GM23248 (cell line): ENCODE measurements at regions not wholly inside any gene's neighbourhood (a gene's known extent, or its start where the extent isn't known, plus 50 kb on each side); places are given as distances from the start of the nearest gene placed in this dataset.

Experiments used
- DNase-seq: peaks from one replicate; pipeline ENCODE4 v3.0.0-alpha.2; 2015
- H2AFZ ChIP-seq: fragments of 200-600 bp; sonication (generic); 2 replicates; pipeline ENCODE4 v1.6.1; 2016; ENCODE audit warnings: antibody characterized with exemption
- H3F3A ChIP-seq: fragments of 200-600 bp; sonication (generic); 2 replicates; pipeline ENCODE4 v1.6.1; 2016; ENCODE audit warnings: mild to moderate bottlenecking, antibody characterized with exemption, mixed run types; ENCODE audit not compliant: insufficient read depth
- H3K27ac ChIP-seq: fragments of 200-600 bp; sonication (generic); 2 replicates; pipeline ENCODE4 v1.5.1; 2016; ENCODE audit warnings: mild to moderate bottlenecking
- H3K27me3 ChIP-seq: fragments of 200-600 bp; sonication (generic); replicated peaks from 2 replicates; pipeline ENCODE4 v1.6.1; 2016; ENCODE audit warnings: mild to moderate bottlenecking; ENCODE audit not compliant: insufficient read depth
- H3K36me3 ChIP-seq: fragments of 200-600 bp; sonication (generic); 2 replicates; pipeline ENCODE4 v1.6.1; 2016; ENCODE audit warnings: low read depth, mild to moderate bottlenecking
- H3K4me1 ChIP-seq: fragments of 200-600 bp; sonication (generic); 2 replicates; pipeline ENCODE4 v1.6.1; 2016; ENCODE audit warnings: mild to moderate bottlenecking; ENCODE audit not compliant: insufficient read depth
- H3K4me2 ChIP-seq: fragments of 200-600 bp; sonication (generic); one replicate; pipeline ENCODE4 v1.6.1; 2016; ENCODE audit warnings: mild to moderate bottlenecking; ENCODE audit not compliant: unreplicated experiment
- H3K4me3 ChIP-seq: fragments of 200-600 bp; sonication (generic); 2 replicates; pipeline ENCODE4 v1.5.1; 2016; ENCODE audit warnings: mild to moderate bottlenecking
- H3K79me2 ChIP-seq: fragments of 200-600 bp; sonication (generic); 2 replicates; pipeline ENCODE4 v1.6.1; 2016; ENCODE audit warnings: mild to moderate bottlenecking; ENCODE audit not compliant: insufficient read depth
- H3K9ac ChIP-seq: fragments of 200-600 bp; sonication (generic); 2 replicates; pipeline ENCODE4 v1.6.1; 2016; ENCODE audit warnings: mild to moderate bottlenecking
- H3K9me2 ChIP-seq: fragments of 200-600 bp; sonication (generic); 2 replicates; pipeline ENCODE4 v1.6.1; 2016; ENCODE audit warnings: mixed run types, mild to moderate bottlenecking, moderate library complexity; ENCODE audit not compliant: insufficient read depth
- H3K9me3 ChIP-seq: fragments of 200-600 bp; sonication (generic); one replicate; pipeline ENCODE4 v1.6.1; 2017; ENCODE audit warnings: low read depth
- H4K20me1 ChIP-seq: fragments of 200-600 bp; sonication (generic); 2 replicates; pipeline ENCODE4 v1.6.0; 2016; ENCODE audit not compliant: insufficient read depth
- EZH2 ChIP-seq: fragments of 200-600 bp; sonication (generic); IDR thresholded peaks from 2 replicates; pipeline ENCODE4 v1.6.1; 2018; ENCODE audit warnings: antibody characterized with exemption, mild to moderate bottlenecking; ENCODE audit not compliant: insufficient read depth, poor library complexity, severe bottlenecking
- EZH2phosphoT487 ChIP-seq: fragments of 200-600 bp; sonication (generic); IDR thresholded peaks from 2 replicates; pipeline ENCODE4 v1.6.1; 2018; ENCODE audit warnings: antibody characterized with exemption, moderate library complexity, mild to moderate bottlenecking, low read depth; ENCODE audit not compliant: insufficient read depth
- WGBS, 2 experiments: methylation state at CpG; one replicate each; pipeline ENCODE4 v1.1.6; 2015 to 2017; ENCODE audit warnings: low lambda C conversion rate in 2 of 2, low coverage in 1 of 2; ENCODE audit errors: missing lambda C conversion rate in 2 of 2; 5-methylcytosine and 5-hydroxymethylcytosine counted together
- in situ Hi-C: fragments of 300-500 bp; cut with MboI; formaldehyde crosslinking; loops from 2 replicates; pipeline ENCODE4 v1.15.0; 2020

- no peaks in the 10 kb centered on the region for H3K9me3 ChIP-seq
- no peak overlapping the region for H3K4me3 ChIP-seq
- H3K27me3 ChIP-seq: no peaks in the 10 kb centered on the region
- no peak overlapping the region for H3K27ac ChIP-seq
- no peak overlapping the region for H2AFZ ChIP-seq
- H3K36me3 ChIP-seq: no peaks in the 10 kb centered on the region
- H3K4me1 ChIP-seq: no peaks in the 10 kb centered on the region
- 17 to 18% methylated on average over 9 of the region's 9 CpGs for WGBS, 2 experiments
- DNase-seq: no peak
- in situ Hi-C loops: no loop called here
- H3K9me2 ChIP-seq: no peaks in the 10 kb centered on the region
- no peaks in the 10 kb centered on the region for H4K20me1 ChIP-seq
- TF ChIP-seq EZH2phosphoT487: no peak
- TF ChIP-seq EZH2: no peak
- no peak overlapping the region for H3K4me2 ChIP-seq
- H3K9ac ChIP-seq: no peak overlapping the region
- no peaks in the 10 kb centered on the region for H3K79me2 ChIP-seq
- no peaks in the 10 kb centered on the region for H3F3A ChIP-seq
Observed at GRCh38 chr17:12507026-12507595, 158.6 kb upstream of the MYOCD start.

DNA sequence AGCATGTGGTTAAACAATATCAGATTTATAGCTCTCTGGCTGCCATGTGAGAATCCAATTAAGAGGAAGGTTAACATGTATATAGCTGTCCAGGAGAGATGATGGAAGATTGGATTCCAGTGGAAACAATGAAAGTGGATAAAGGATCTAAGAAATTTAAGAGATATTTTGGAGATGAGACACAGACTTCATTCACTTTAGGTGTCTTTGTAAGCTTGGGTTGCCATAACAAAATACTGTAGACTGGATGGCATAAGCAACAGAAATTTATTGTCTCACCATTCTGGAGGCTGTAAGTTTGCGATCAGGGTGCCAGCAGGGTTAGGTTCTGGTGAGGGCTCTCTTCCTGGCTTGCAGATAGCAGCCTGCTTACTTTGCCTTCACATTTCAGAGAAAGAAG is 155.9 kb upstream of the MYOCD start:
- in situ Hi-C loops: no loop called here
- Histone ChIP-seq H3K9me2 (no peaks in the 10 kb centered on the region), H3K9ac (no peak overlapping the region), H3K4me3 (no peak overlapping the region), H3K4me2 (no peak overlapping the region), H3K36me3 (no peaks in the 10 kb centered on the region), H3F3A (no peaks in the 10 kb centered on the region), H4K20me1 (no peaks in the 10 kb centered on the region), H3K27ac (no peak overlapping the region), H3K9me3 (no peaks in the 10 kb centered on the region), H2AFZ (no peak overlapping the region), H3K27me3 (no peaks in the 10 kb centered on the region), H3K79me2 (no peaks in the 10 kb centered on the region), H3K4me1 (no peaks in the 10 kb centered on the region)
- DNase-seq: no peak
- 4 to 8% methylated on average over 1 of the region's 1 CpG for WGBS, 2 experiments
- no peak for TF ChIP-seq EZH2phosphoT487
- TF ChIP-seq EZH2: no peak

- Histone ChIP-seq H3K27me3 (no peaks in the 10 kb centered on the region), H3K4me2 (no peak overlapping the region), H3K79me2 (no peaks in the 10 kb centered on the region), H3F3A (no peaks in the 10 kb centered on the region), H4K20me1 (no peaks in the 10 kb centered on the region), H3K4me3 (no peak overlapping the region), H3K9ac (no peak overlapping the region), H3K27ac (no peak overlapping the region), H3K4me1 (no peaks in the 10 kb centered on the region), H3K36me3 (no peaks in the 10 kb centered on the region), H3K9me2 (no peaks in the 10 kb centered on the region), H3K9me3 (no peaks in the 10 kb centered on the region), H2AFZ (no peak overlapping the region)
- DNase-seq: peak; percentile 18
- in situ Hi-C loops: no loop called here
- WGBS, 2 experiments: 13 to 15% methylated on average over 3 of the region's 3 CpGs
- TF ChIP-seq EZH2: no peak
- no peak for TF ChIP-seq EZH2phosphoT487
Observed at GRCh38 chr17:12510535-12510934, 155.2 kb upstream of the MYOCD start.

DNA sequence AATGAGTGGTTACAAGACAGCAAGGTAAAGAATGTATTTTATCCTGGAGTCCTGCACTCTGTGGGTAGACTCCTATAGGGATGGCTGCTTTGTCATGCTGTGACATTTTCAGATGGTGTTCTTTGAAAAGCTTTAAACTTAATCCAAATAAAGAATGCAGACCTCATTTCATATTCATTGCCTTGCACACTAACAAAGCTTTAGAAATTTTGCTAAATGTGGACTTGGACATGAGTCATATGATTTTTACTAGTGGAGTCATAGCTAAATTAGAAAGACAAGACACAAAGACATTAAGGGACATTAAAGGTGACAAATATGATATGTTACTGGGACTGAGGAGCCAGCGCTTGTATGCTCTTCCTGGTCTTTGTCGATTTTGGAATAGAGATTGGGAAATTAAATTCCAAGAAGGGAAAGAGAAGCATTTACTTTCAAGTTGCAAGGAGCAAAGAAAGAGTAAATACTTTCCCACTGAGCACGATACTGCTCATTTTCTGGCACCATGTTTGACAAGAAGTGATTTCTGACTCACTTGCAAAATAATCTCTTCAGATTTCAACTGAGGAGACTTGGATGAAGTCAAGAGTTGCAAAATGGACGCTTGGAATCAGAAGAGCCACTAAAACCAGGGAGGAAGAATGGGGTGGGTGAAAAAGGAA is 152.9 kb upstream of the MYOCD start:
- DNase-seq: peak; percentile 17
- in situ Hi-C loops: no loop called here
- Histone ChIP-seq H4K20me1 (no peaks in the 10 kb centered on the region), H3K36me3 (no peaks in the 10 kb centered on the region), H3K9me2 (no peaks in the 10 kb centered on the region), H2AFZ (no peak overlapping the region), H3F3A (no peaks in the 10 kb centered on the region), H3K4me3 (no peak overlapping the region), H3K4me1 (no peaks in the 10 kb centered on the region), H3K4me2 (no peak overlapping the region), H3K9me3 (no peaks in the 10 kb centered on the region), H3K9ac (no peak overlapping the region), H3K27ac (no peak overlapping the region), H3K27me3 (no peaks in the 10 kb centered on the region), H3K79me2 (no peaks in the 10 kb centered on the region)
- 29 to 36% methylated on average over 4 of the region's 4 CpGs for WGBS, 2 experiments
- TF ChIP-seq EZH2phosphoT487 (no peak), EZH2 (no peak)

DNA sequence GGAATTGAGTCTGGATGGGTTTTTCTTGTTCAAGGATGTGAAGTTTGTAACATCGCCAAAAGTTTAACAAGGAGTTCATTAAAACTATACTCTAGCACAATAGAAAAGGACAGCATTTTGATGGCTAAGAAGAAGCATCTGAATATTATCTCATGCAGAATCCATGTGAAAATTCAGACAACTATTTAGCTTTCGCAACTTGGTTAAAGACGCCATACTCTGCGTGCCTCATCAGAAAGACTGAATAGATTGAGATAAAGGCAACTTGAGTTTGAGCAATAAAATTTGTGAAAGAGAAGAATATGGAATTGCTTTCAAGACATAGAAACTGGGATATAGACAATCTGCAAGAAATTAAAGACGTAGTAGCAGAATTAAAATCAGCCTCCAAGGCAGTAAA is 151.1 kb upstream of the MYOCD start:
- in situ Hi-C loops: no loop called here
- no peak overlapping the region for H3K4me3 ChIP-seq
- no peak overlapping the region for H3K4me2 ChIP-seq
- TF ChIP-seq EZH2phosphoT487: no peak
- TF ChIP-seq EZH2: no peak
- H3K9me3 ChIP-seq: no peaks in the 10 kb centered on the region
- no peak for DNase-seq
- H3K27ac ChIP-seq: no peak overlapping the region
- no peaks in the 10 kb centered on the region for H3F3A ChIP-seq
- H3K9me2 ChIP-seq: no peaks in the 10 kb centered on the region
- H2AFZ ChIP-seq: no peak overlapping the region
- no peaks in the 10 kb centered on the region for H3K79me2 ChIP-seq
- H4K20me1 ChIP-seq: no peaks in the 10 kb centered on the region
- no peaks in the 10 kb centered on the region for H3K4me1 ChIP-seq
- no peaks in the 10 kb centered on the region for H3K36me3 ChIP-seq
- 43 to 45% methylated on average over 5 of the region's 5 CpGs for WGBS, 2 experiments
- H3K9ac ChIP-seq: no peak overlapping the region
- no peaks in the 10 kb centered on the region for H3K27me3 ChIP-seq
